OCI-LY7 (cell line): ENCODE measurements at regions not wholly inside any gene's neighbourhood (a gene's known extent, or its start where the extent isn't known, plus 50 kb on each side); places are given as distances from the start of the nearest gene placed in this dataset.

ENCODE experiments used
- CTCF ChIP-seq: fragments of 200-600 bp; sonication (generic); conservative IDR thresholded peaks from 2 replicates; pipeline ENCODE4 v1.5.1; 2014; ENCODE audit warnings: mild to moderate bottlenecking, antibody characterized with exemption, low read length, moderate library complexity, mixed read lengths
- EZH2phosphoT487 ChIP-seq: fragments of 200-600 bp; sonication (generic); IDR thresholded peaks from 2 replicates; pipeline ENCODE4 v1.6.1; 2018; ENCODE audit warnings: low read depth, borderline replicate concordance, mild to moderate bottlenecking, mixed run types, antibody characterized with exemption, low read length, moderate library complexity, mixed read lengths

GRCh38 chr7:52320610-52321009, 714.8 kb upstream of the POM121L12 start:
- TF ChIP-seq CTCF (no peak), EZH2phosphoT487 (no peak)
